PFSK-1 (cell line): ENCODE measurements at regions not wholly inside any gene's neighbourhood (a gene's known extent, or its start where the extent isn't known, plus 50 kb on each side); places are given as distances from the start of the nearest gene placed in this dataset.

ENCODE experiments used
- FOXP2 ChIP-seq: optimal IDR thresholded peaks from 2 replicates; pipeline ENCODE3; 2011; ENCODE audit warnings: borderline replicate concordance, control low read depth, inconsistent platforms; ENCODE audit not compliant: insufficient read depth; ENCODE audit errors: extremely low read length, extremely low read depth
- POLR2AphosphoS5 ChIP-seq: IDR thresholded peaks from 2 replicates; pipeline ENCODE4 v1.6.1; 2012; ENCODE audit warnings: low read depth, mild to moderate bottlenecking, control low read depth, low read length, moderate library complexity
- SIN3A ChIP-seq: IDR thresholded peaks from 2 replicates; pipeline ENCODE4 v1.6.1; 2012; ENCODE audit warnings: mild to moderate bottlenecking, low read length, moderate library complexity, borderline replicate concordance; ENCODE audit not compliant: insufficient read depth
- TF ChIP-seq, protein P1 (sequence below), 2 experiments: IDR thresholded peaks; 2 replicates each; pipeline versions ENCODE4 v1.6.1 to v1.8.0; 2011 to 2012; ENCODE audit warnings: low read depth in 2 of 2, low read length in 2 of 2, control low read depth in 1 of 2, inconsistent platforms in 1 of 2, mild to moderate bottlenecking in 1 of 2, moderate library complexity in 1 of 2; ENCODE audit not compliant: insufficient read depth in 1 of 2

DNA sequence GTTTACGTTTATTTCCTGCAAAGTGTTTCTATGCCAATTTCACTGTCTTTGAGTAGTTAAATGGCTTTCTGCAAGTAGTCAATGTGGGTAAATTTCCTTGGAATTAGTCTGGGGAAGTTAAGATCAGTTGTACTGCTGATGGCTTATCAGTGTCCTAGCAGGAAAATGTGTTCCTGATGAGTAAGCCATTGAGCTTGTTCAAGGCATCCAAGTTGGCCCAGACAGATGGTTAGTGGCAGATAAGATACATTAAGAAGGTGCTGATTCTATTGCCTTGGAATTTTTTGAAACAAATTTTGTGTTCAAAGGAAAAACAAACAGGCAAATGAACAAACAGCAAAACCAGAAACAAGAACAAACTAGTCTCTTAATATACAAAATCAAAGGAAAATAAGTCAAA is 258.4 kb downstream of the MAP2K6 start:
- TF ChIP-seq POLR2AphosphoS5 (no peak), SIN3A (no peak), FOXP2 (no peak)
- TF ChIP-seq, protein P1, sequence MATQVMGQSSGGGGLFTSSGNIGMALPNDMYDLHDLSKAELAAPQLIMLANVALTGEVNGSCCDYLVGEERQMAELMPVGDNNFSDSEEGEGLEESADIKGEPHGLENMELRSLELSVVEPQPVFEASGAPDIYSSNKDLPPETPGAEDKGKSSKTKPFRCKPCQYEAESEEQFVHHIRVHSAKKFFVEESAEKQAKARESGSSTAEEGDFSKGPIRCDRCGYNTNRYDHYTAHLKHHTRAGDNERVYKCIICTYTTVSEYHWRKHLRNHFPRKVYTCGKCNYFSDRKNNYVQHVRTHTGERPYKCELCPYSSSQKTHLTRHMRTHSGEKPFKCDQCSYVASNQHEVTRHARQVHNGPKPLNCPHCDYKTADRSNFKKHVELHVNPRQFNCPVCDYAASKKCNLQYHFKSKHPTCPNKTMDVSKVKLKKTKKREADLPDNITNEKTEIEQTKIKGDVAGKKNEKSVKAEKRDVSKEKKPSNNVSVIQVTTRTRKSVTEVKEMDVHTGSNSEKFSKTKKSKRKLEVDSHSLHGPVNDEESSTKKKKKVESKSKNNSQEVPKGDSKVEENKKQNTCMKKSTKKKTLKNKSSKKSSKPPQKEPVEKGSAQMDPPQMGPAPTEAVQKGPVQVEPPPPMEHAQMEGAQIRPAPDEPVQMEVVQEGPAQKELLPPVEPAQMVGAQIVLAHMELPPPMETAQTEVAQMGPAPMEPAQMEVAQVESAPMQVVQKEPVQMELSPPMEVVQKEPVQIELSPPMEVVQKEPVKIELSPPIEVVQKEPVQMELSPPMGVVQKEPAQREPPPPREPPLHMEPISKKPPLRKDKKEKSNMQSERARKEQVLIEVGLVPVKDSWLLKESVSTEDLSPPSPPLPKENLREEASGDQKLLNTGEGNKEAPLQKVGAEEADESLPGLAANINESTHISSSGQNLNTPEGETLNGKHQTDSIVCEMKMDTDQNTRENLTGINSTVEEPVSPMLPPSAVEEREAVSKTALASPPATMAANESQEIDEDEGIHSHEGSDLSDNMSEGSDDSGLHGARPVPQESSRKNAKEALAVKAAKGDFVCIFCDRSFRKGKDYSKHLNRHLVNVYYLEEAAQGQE (IDR thresholded peaks at IDR 0.05; ENCODE audit: insufficient read depth in 1 of 2, low read depth in 2 of 2, low read length in 2 of 2), result no peak
